BJ (cell line): ENCODE measurements at regions not wholly inside any gene's neighbourhood (a gene's known extent, or its start where the extent isn't known, plus 50 kb on each side); places are given as distances from the start of the nearest gene placed in this dataset.

ENCODE experiments used
- CTCF ChIA-PET: fragments of 350-600 bp; formaldehyde crosslinking; extraction: SDS; loops from one replicate; lab custom pipeline; 2021; ENCODE audit warnings: antibody characterized with exemption, inconsistent platforms; lab: Yijun Ruan, JAX
- POLR2A ChIA-PET: fragments of 300-600 bp; sonication (Branson Sonifier 250); formaldehyde crosslinking; extraction: SDS; loops from one replicate; lab custom pipeline; 2021; ENCODE audit warnings: antibody characterized with exemption; lab: Charles Lee
- DNase-seq: peaks from one replicate; pipeline ENCODE4 v3.0.0-alpha.2; 2011; ENCODE audit warnings: low read depth
- H3K27me3 ChIP-seq: 2 replicates; pipeline ENCODE4 v1.6.0; 2011; ENCODE audit warnings: low read length; ENCODE audit not compliant: control insufficient read depth, insufficient read depth
- H3K36me3 ChIP-seq: 2 replicates; pipeline ENCODE4 v1.5.1; 2011; ENCODE audit warnings: low read length; ENCODE audit not compliant: control insufficient read depth, insufficient read depth
- H3K4me3 ChIP-seq: 2 replicates; pipeline ENCODE4 v1.5.1; 2011; ENCODE audit warnings: low read depth, mild to moderate bottlenecking, control low read depth, low read length
- CTCF ChIP-seq: IDR thresholded peaks from 2 replicates; pipeline ENCODE4 v1.5.1; 2011; ENCODE audit warnings: low read depth, mild to moderate bottlenecking, control low read depth, inconsistent platforms, low read length, moderate library complexity; ENCODE audit not compliant: insufficient read depth

GRCh38 chr11:98153752-98154151 is 867.0 kb upstream of the CNTN5 start:
- H3K27me3 ChIP-seq: no peaks in the 10 kb centered on the region
- ChIA-PET CTCF (no interaction called here), POLR2A (no interaction called here)
- no peak for TF ChIP-seq CTCF
- no peak overlapping the region for H3K4me3 ChIP-seq
- no peak for DNase-seq
- H3K36me3 ChIP-seq: no peaks in the 10 kb centered on the region

GRCh38 chr11:98155696-98156095 is 865.1 kb upstream of the CNTN5 start:
- Histone ChIP-seq H3K4me3 (no peak overlapping the region), H3K27me3 (no peaks in the 10 kb centered on the region), H3K36me3 (no peaks in the 10 kb centered on the region)
- ChIA-PET POLR2A (no interaction called here), CTCF (no interaction called here)
- TF ChIP-seq CTCF: no peak
- no peak for DNase-seq

GRCh38 chr11:98177925-98178324 is 842.8 kb upstream of the CNTN5 start:
- no peak overlapping the region for H3K4me3 ChIP-seq
- DNase-seq: no peak
- H3K36me3 ChIP-seq: no peaks in the 10 kb centered on the region
- CTCF ChIA-PET: no interaction called here
- no peaks in the 10 kb centered on the region for H3K27me3 ChIP-seq
- no peak for TF ChIP-seq CTCF
- POLR2A ChIA-PET: no interaction called here

GRCh38 chr11:98180511-98180910 is 840.2 kb upstream of the CNTN5 start:
- Histone ChIP-seq H3K4me3 (no peak overlapping the region), H3K36me3 (no peaks in the 10 kb centered on the region), H3K27me3 (no peaks in the 10 kb centered on the region)
- DNase-seq: no peak
- ChIA-PET CTCF (no interaction called here), POLR2A (no interaction called here)
- no peak for TF ChIP-seq CTCF

- Histone ChIP-seq H3K36me3 (no peaks in the 10 kb centered on the region), H3K27me3 (no peaks in the 10 kb centered on the region), H3K4me3 (no peak overlapping the region)
- POLR2A ChIA-PET: no interaction called here
- no peak for DNase-seq
- CTCF ChIA-PET: no interaction called here
- TF ChIP-seq CTCF: no peak
Observed at GRCh38 chr11:98180921-98181320, 839.8 kb upstream of the CNTN5 start.
